Gastrocnemius medialis (tissue), 4 donors: ENCODE measurements at regions not wholly inside any gene's neighbourhood (a gene's known extent, or its start where the extent isn't known, plus 50 kb on each side); places are given as distances from the start of the nearest gene placed in this dataset.
"Not testable (repeated sequence)": the region's sequence is repeated elsewhere in the genome, so short reads cannot be mapped to it uniquely, and the experiment has no call there.

Source experiments
- ATAC-seq, 2 donors: fragments of 150-250 bp; one replicate each; pipeline ENCODE4 v1.9.1; 2016
- DNase-seq, 2 donors: peaks; one replicate each; pipeline ENCODE4 v3.0.0-alpha.2; 2019
- H3K27ac ChIP-seq, 4 donors: fragments of 200-600 bp; sonication (generic); 1 replicate in 1 of 4; 2 replicates in 3 of 4; pipeline ENCODE4 v1.5.1; 2016 to 2018; ENCODE audit warnings: mild to moderate bottlenecking in 2 of 4, moderate library complexity in 1 of 4
- H3K27me3 ChIP-seq, 3 donors: fragments of 200-600 bp; sonication (generic) in 2 of 3; 1 replicate in 1 of 3; 2 replicates in 2 of 3; pipeline versions ENCODE4 v1.5.1 to v1.6.0; 2016 to 2019; ENCODE audit warnings: mild to moderate bottlenecking in 1 of 3, moderate library complexity in 1 of 3
- H3K36me3 ChIP-seq, 2 donors: fragments of 200-600 bp; sonication (generic) in 1 of 2; one replicate each; pipeline ENCODE4 v1.5.1; 2017 to 2018
- H3K4me1 ChIP-seq, 2 donors: fragments of 200-600 bp; sonication (generic) in 1 of 2; one replicate each; pipeline ENCODE4 v1.5.1; 2016 to 2017; ENCODE audit warnings: mild to moderate bottlenecking in 2 of 2
- H3K4me3 ChIP-seq, 4 donors: fragments of 200-600 bp; sonication (generic) in 3 of 4; 1 replicate in 1 of 4; 2 replicates in 3 of 4; pipeline ENCODE4 v1.5.1; 2016 to 2019; ENCODE audit warnings: mild to moderate bottlenecking in 2 of 4
- H3K9me3 ChIP-seq, 3 donors: fragments of 200-600 bp; sonication (generic) in 2 of 3; 1 replicate in 1 of 3; 2 replicates in 2 of 3; pipeline ENCODE4 v1.5.1; 2016 to 2019
- CTCF ChIP-seq, 5 experiments: fragments of 450-650 bp in 3 of 5; fragments of 200-600 bp in 2 of 5; sonication (generic) in 2 of 5; IDR thresholded peaks in 4 of 5; conservative IDR thresholded peaks in 1 of 5; 1 replicate in 4 of 5; 2 replicates in 1 of 5; pipeline ENCODE4 v1.5.1; 2016 to 2019; ENCODE audit warnings: antibody characterized with exemption in 5 of 5, mild to moderate bottlenecking in 3 of 5, moderate library complexity in 3 of 5
- in situ Hi-C, 4 donors: fragments of 200-750 bp; cut with MboI; loops; one replicate each; pipeline versions ENCODE4 v1.15.0 to v1.8.0; 2017; ENCODE audit warnings: low sequenced_read_pairs in 4 of 4
- intact Hi-C: fragments of 100-400 bp; cut with DNase I; formaldehyde crosslinking; loops from one replicate; pipeline ENCODE4 v1.15.1; 2023; ENCODE audit warnings: low total_unique reads

- H3K27me3 ChIP-seq, H3K36me3 ChIP-seq, in situ Hi-C loops, ATAC-seq, H3K4me1 ChIP-seq, H3K9me3 ChIP-seq: not testable (repeated sequence)
- H3K4me3 ChIP-seq: peak overlapping the region; percentile 60 to 92 (median 70)
- H3K27ac ChIP-seq: peak overlapping the region; percentile 93 to 98 (median 93)
- DNase-seq: peak in 1 of 2 donors; percentile 12
- TF ChIP-seq CTCF (IDR thresholded peaks at IDR 0.05 in 4 of 5, conservative IDR thresholded peaks at IDR 0.05 in 1 of 5): peak in 1 of 5 experiments; percentile 11
- intact Hi-C loops: loop anchor here (10.0 kb wide), 1 partner anchor 389 kb away; the partner anchor contains the start of gene ZNF33A
Observed at GRCh38 chr10:38403347-38404117, 309.4 kb downstream of the ZNF37A start.

GRCh38 chr10:38423634-38424033 is 329.5 kb downstream of the ZNF37A start:
- ATAC-seq, in situ Hi-C loops, H3K4me1 ChIP-seq, H3K27me3 ChIP-seq, intact Hi-C loops, H3K27ac ChIP-seq, H3K36me3 ChIP-seq, H3K9me3 ChIP-seq, H3K4me3 ChIP-seq, DNase-seq: not testable (repeated sequence)

- intact Hi-C loops, H3K27ac ChIP-seq, ATAC-seq: not testable (repeated sequence)
Observed at GRCh38 chr10:38430242-38430641, 336.1 kb downstream of the ZNF37A start.

GRCh38 chr10:38437359-38437758 is 343.2 kb downstream of the ZNF37A start:
- H3K4me1 ChIP-seq, H3K27ac ChIP-seq, ATAC-seq, DNase-seq, in situ Hi-C loops, H3K27me3 ChIP-seq, H3K36me3 ChIP-seq, intact Hi-C loops, H3K9me3 ChIP-seq, H3K4me3 ChIP-seq: not testable (repeated sequence)

More at GRCh38 chr10:38430242-38430641, 336.1 kb downstream of the ZNF37A start:
- H3K27me3 ChIP-seq, H3K9me3 ChIP-seq, H3K4me3 ChIP-seq, in situ Hi-C loops, H3K4me1 ChIP-seq, H3K36me3 ChIP-seq, DNase-seq: not testable (repeated sequence)

GRCh38 chr10:38448614-38449355 is 354.6 kb downstream of the ZNF37A start:
- ATAC-seq, H3K4me3 ChIP-seq, H3K36me3 ChIP-seq, H3K27ac ChIP-seq, intact Hi-C loops, in situ Hi-C loops, H3K9me3 ChIP-seq, DNase-seq, H3K4me1 ChIP-seq, H3K27me3 ChIP-seq: not testable (repeated sequence)

- DNase-seq, in situ Hi-C loops, H3K36me3 ChIP-seq, H3K27me3 ChIP-seq, ATAC-seq, intact Hi-C loops, H3K9me3 ChIP-seq, H3K4me3 ChIP-seq, H3K4me1 ChIP-seq, H3K27ac ChIP-seq: not testable (repeated sequence)
Observed at GRCh38 chr10:38449618-38450017, 355.5 kb downstream of the ZNF37A start.

GRCh38 chr10:38450372-38451057 is 356.4 kb downstream of the ZNF37A start:
- DNase-seq, H3K9me3 ChIP-seq, H3K27me3 ChIP-seq, ATAC-seq, H3K36me3 ChIP-seq, H3K27ac ChIP-seq, in situ Hi-C loops, intact Hi-C loops, H3K4me1 ChIP-seq, H3K4me3 ChIP-seq: not testable (repeated sequence)

GRCh38 chr10:38451306-38451967 is 357.3 kb downstream of the ZNF37A start:
- H3K4me3 ChIP-seq, H3K27me3 ChIP-seq, in situ Hi-C loops, H3K36me3 ChIP-seq, ATAC-seq, H3K4me1 ChIP-seq, H3K9me3 ChIP-seq, intact Hi-C loops, DNase-seq, H3K27ac ChIP-seq: not testable (repeated sequence)
